ENCODE measurements at regions not wholly inside any gene's neighbourhood (a gene's known extent, or its start where the extent isn't known, plus 50 kb on each side); places are given as distances from the start of the nearest gene placed in this dataset.

GRCh38 chr2:33765122-33765521 lies 166.0 kb upstream of the FAM98A start:
- Histone ChIP-seq H4K20me1 (ENCODE audit: insufficient read depth, low read length) (no peaks in the 10 kb centered on the region), H3K79me2 (ENCODE audit: insufficient read depth, low read length) (no peaks in the 10 kb centered on the region), H3K4me2 (replicated peaks; ENCODE audit: extremely low read depth, low read length, poor library complexity, severe bottlenecking) (no peak overlapping the region), H2AFZ (ENCODE audit: insufficient read depth, low read depth, low read length, poor library complexity, severe bottlenecking) (no peak overlapping the region), H3K4me1 (ENCODE audit: control insufficient read depth in 1 of 2, insufficient read depth in 2 of 2, low read length in 2 of 2) (no peaks in the 10 kb centered on the region), H3K9ac (ENCODE audit: insufficient read depth, low read length, poor library complexity, severe bottlenecking) (no peak overlapping the region), H3K9me3 (replicated peaks in 1 of 2; ENCODE audit: control insufficient read depth in 1 of 2, insufficient read depth in 1 of 2, low read length in 2 of 2) (no peaks in the 10 kb centered on the region), H3K27ac (ENCODE audit: low read depth in 1 of 2, low read length in 2 of 2) (no peak overlapping the region), H3K4me3 (replicated peaks in 1 of 3; ENCODE audit: low read depth in 2 of 3, low read length in 3 of 3) (no peak overlapping the region), H3K36me3 (replicated peaks in 1 of 2; ENCODE audit: control insufficient read depth in 1 of 2, insufficient read depth in 2 of 2, low read length in 2 of 2) (no peaks in the 10 kb centered on the region), H3K27me3 (ENCODE audit: control insufficient read depth in 2 of 2, insufficient read depth in 2 of 2, low read length in 2 of 2) (no peaks in the 10 kb centered on the region)
- H3K27ac Mint-ChIP-seq: no peak overlapping the region
- H3K4me1 Mint-ChIP-seq: no peaks in the 10 kb centered on the region
- TF ChIP-seq CTCF (IDR thresholded peaks at IDR 0.05): no peak
- H3K27me3 Mint-ChIP-seq (ENCODE audit: low read depth in 3 of 3): peaks cover 2 to 4% (median 2%) of the 10 kb centered on the region in 3 donors
- H3K4me3 Mint-ChIP-seq: no peak overlapping the region
- no CpG with 5 or more reads among the region's 2 CpGs for WGBS (ENCODE audit: insufficient coverage)
- H3K9me3 Mint-ChIP-seq: peaks cover 0 to 16% (median 5%) of the 10 kb centered on the region in 7 donors
- H3K36me3 Mint-ChIP-seq: no peaks in the 10 kb centered on the region
- intact Hi-C loops (cut with micrococcal nuclease): no loop called here
- DNase-seq: no peak

- no CpG with 5 or more reads among the region's 5 CpGs for WGBS (ENCODE audit: insufficient coverage)
- Histone ChIP-seq H2AFZ (ENCODE audit: insufficient read depth, low read depth, low read length, poor library complexity, severe bottlenecking) (no peak overlapping the region), H4K20me1 (ENCODE audit: insufficient read depth, low read length) (no peaks in the 10 kb centered on the region), H3K9me3 (replicated peaks in 1 of 2; ENCODE audit: control insufficient read depth in 1 of 2, insufficient read depth in 1 of 2, low read length in 2 of 2) (no peaks in the 10 kb centered on the region), H3K36me3 (replicated peaks in 1 of 2; ENCODE audit: control insufficient read depth in 1 of 2, insufficient read depth in 2 of 2, low read length in 2 of 2) (no peaks in the 10 kb centered on the region), H3K79me2 (ENCODE audit: insufficient read depth, low read length) (no peaks in the 10 kb centered on the region), H3K27ac (ENCODE audit: low read depth in 1 of 2, low read length in 2 of 2) (no peak overlapping the region), H3K4me2 (replicated peaks; ENCODE audit: extremely low read depth, low read length, poor library complexity, severe bottlenecking) (no peak overlapping the region), H3K9ac (ENCODE audit: insufficient read depth, low read length, poor library complexity, severe bottlenecking) (no peak overlapping the region), H3K4me3 (replicated peaks in 1 of 3; ENCODE audit: low read depth in 2 of 3, low read length in 3 of 3) (no peak overlapping the region), H3K4me1 (ENCODE audit: control insufficient read depth in 1 of 2, insufficient read depth in 2 of 2, low read length in 2 of 2) (no peaks in the 10 kb centered on the region), H3K27me3 (ENCODE audit: control insufficient read depth in 2 of 2, insufficient read depth in 2 of 2, low read length in 2 of 2) (no peaks in the 10 kb centered on the region)
- peaks cover 1 to 2% (median 2%) of the 10 kb centered on the region in 3 donors for H3K27me3 Mint-ChIP-seq (ENCODE audit: low read depth in 3 of 3)
- no peak for DNase-seq
- no peak for TF ChIP-seq CTCF (IDR thresholded peaks at IDR 0.05)
- H3K36me3 Mint-ChIP-seq: no peaks in the 10 kb centered on the region
- intact Hi-C loops (cut with micrococcal nuclease): no loop called here
- H3K9me3 Mint-ChIP-seq: peaks cover 0 to 18% (median 6%) of the 10 kb centered on the region in 7 donors
- H3K27ac Mint-ChIP-seq: no peak overlapping the region
- H3K4me1 Mint-ChIP-seq: no peaks in the 10 kb centered on the region
- H3K4me3 Mint-ChIP-seq: no peak overlapping the region
Measured at GRCh38 chr2:33764551-33764950, 165.5 kb upstream of the FAM98A start.

Measured in CD14-positive monocyte (primary cell).